HepG2 (cell line): ENCODE measurements at regions not wholly inside any gene's neighbourhood (a gene's known extent, or its start where the extent isn't known, plus 50 kb on each side); places are given as distances from the start of the nearest gene placed in this dataset.

ENCODE experiments used
- ATAC-seq: fragments of 200-7000 bp; cut with Tn5 transposase; 3 replicates; pipeline ENCODE4 v1.9.1; 2020; ENCODE audit warnings: mild to moderate bottlenecking, moderate library complexity
- BruUV-seq: library from RNA; stranded (reverse); fragments of 400-500 nt; replicated peaks from 2 replicates; lab custom pipeline; 2021; lab: Mats Ljungman, UMichigan
- CTCF ChIA-PET: fragments of 300-600 bp; formaldehyde crosslinking; extraction: SDS; loops from one replicate; lab custom pipeline; 2021; ENCODE audit warnings: low total read pairs, inconsistent platforms, low intra/inter-chr PET ratio; lab: Yijun Ruan, JAX
- POLR2A ChIA-PET: fragments of 350-600 bp; sonication (Branson Sonifier 250); formaldehyde crosslinking; loops from one replicate; lab custom pipeline; 2020; ENCODE audit warnings: antibody characterized with exemption, inconsistent platforms; lab: Yijun Ruan, JAX
- DNase-seq: peaks from one replicate; pipeline ENCODE4 v3.0.0-alpha.2; 2015; ENCODE audit warnings: low spot score
- FAIRE-seq: peaks from 3 replicates; lab custom pipeline; 2011; peaks lifted over from hg19 to GRCh38; lab: Jason Lieb, UNC
- H2AFZ ChIP-seq: one replicate; pipeline ENCODE4 v1.6.1; 2011; ENCODE audit warnings: low read length, inconsistent platforms
- H3K27ac ChIP-seq: fragments of 300-600 bp; 3 replicates; pipeline ENCODE4 v1.8.0; 2011; ENCODE audit warnings: mixed run types, mild to moderate bottlenecking, mixed read lengths, low read length, inconsistent platforms; ENCODE audit not compliant: insufficient read depth; ENCODE audit errors: extremely low read length
- H3K27me3 ChIP-seq, 2 experiments: fragments of 200-600 bp in 1 of 2; 2 replicates in 1 of 2; 3 replicates in 1 of 2; pipeline versions ENCODE4 v1.6.0 to v1.8.0; 2011; ENCODE audit warnings: low read length in 2 of 2, mild to moderate bottlenecking in 2 of 2, moderate library complexity in 2 of 2, inconsistent platforms in 1 of 2; ENCODE audit not compliant: insufficient read depth in 2 of 2, control insufficient read depth in 1 of 2
- H3K36me3 ChIP-seq, 2 experiments: fragments of 200-600 bp in 1 of 2; replicated peaks in 1 of 2; 2 replicates in 1 of 2; 3 replicates in 1 of 2; pipeline versions ENCODE4 v1.5.1 to v1.8.0; 2011; ENCODE audit warnings: low read length in 2 of 2, inconsistent platforms in 1 of 2; ENCODE audit not compliant: insufficient read depth in 2 of 2, control insufficient read depth in 1 of 2
- H3K4me1 ChIP-seq: 2 replicates; pipeline ENCODE4 v1.5.1; 2012; ENCODE audit warnings: low read length, inconsistent platforms; ENCODE audit not compliant: insufficient read depth
- H3K4me2 ChIP-seq: 2 replicates; pipeline ENCODE4 v1.6.0; 2011; ENCODE audit warnings: low read depth, low read length, inconsistent platforms
- H3K4me3 ChIP-seq, 3 experiments: fragments of 200-600 bp in 1 of 3; sonication (generic), shearing (Covaris generic) in 1 of 3; replicated peaks in 1 of 3; 2 replicates each; pipeline ENCODE4 v1.5.1; 2011 to 2016; ENCODE audit warnings: low read length in 3 of 3, inconsistent platforms in 2 of 3, low read depth in 2 of 3, mild to moderate bottlenecking in 2 of 3, control low read depth in 1 of 3, mixed read lengths in 1 of 3; ENCODE audit not compliant: insufficient read depth in 1 of 3
- H3K79me2 ChIP-seq: one replicate; pipeline ENCODE4 v1.6.1; 2011; ENCODE audit warnings: low read length, inconsistent platforms; ENCODE audit not compliant: insufficient read depth
- H3K9ac ChIP-seq: 2 replicates; pipeline ENCODE4 v1.6.0; 2011; ENCODE audit warnings: mild to moderate bottlenecking, low read depth, low read length, inconsistent platforms; ENCODE audit not compliant: insufficient read depth
- H3K9me3 ChIP-seq: 2 replicates; pipeline ENCODE4 v1.5.1; 2012; ENCODE audit warnings: mild to moderate bottlenecking, low read length
- H4K20me1 ChIP-seq: 2 replicates; pipeline ENCODE4 v1.6.0; 2011; ENCODE audit warnings: inconsistent platforms, mild to moderate bottlenecking, low read length, moderate library complexity; ENCODE audit not compliant: insufficient read depth
- HNRNPH1 ChIP-seq: fragments of 200-400 bp; formaldehyde crosslinking; optimal IDR thresholded peaks from 2 replicates; pipeline ENCODE3; 2017; ENCODE audit warnings: mild to moderate bottlenecking, low read depth, low read length
- MIER2 ChIP-seq: IDR thresholded peaks from 2 replicates; pipeline ENCODE4 v1.6.1; 2016; ENCODE audit warnings: missing biosample characterization, missing genetic modification reagents
- MXD4 ChIP-seq: IDR thresholded peaks from 2 replicates; pipeline ENCODE4 v1.6.1; 2016; ENCODE audit warnings: mild to moderate bottlenecking, missing biosample characterization, missing genetic modification reagents
- NBN ChIP-seq: fragments of 450-650 bp; conservative IDR thresholded peaks from 2 replicates; pipeline ENCODE4 v1.6.1; 2017
- PHF21A ChIP-seq: sonication (generic); formaldehyde crosslinking; IDR thresholded peaks from 2 replicates; pipeline ENCODE4 v1.5.0; 2020; ENCODE audit warnings: mild to moderate bottlenecking, missing genetic modification reagents
- SP140L ChIP-seq: sonication (generic); formaldehyde crosslinking; IDR thresholded peaks from 2 replicates; pipeline ENCODE4 v1.4.0; 2020; ENCODE audit warnings: missing genetic modification reagents, borderline replicate concordance
- TEF ChIP-seq: sonication (generic); formaldehyde crosslinking; IDR thresholded peaks from 2 replicates; pipeline ENCODE4 v1.5.0; 2020; ENCODE audit warnings: missing genetic modification reagents
- TFE3 ChIP-seq: IDR thresholded peaks from 2 replicates; pipeline ENCODE4 v1.6.1; 2016
- U2AF1 ChIP-seq: fragments of 200-400 bp; formaldehyde crosslinking; optimal IDR thresholded peaks from 2 replicates; pipeline ENCODE3; 2017; ENCODE audit warnings: mild to moderate bottlenecking, low read depth, low read length
- ZFP1 ChIP-seq: IDR thresholded peaks from 2 replicates; pipeline ENCODE4 v1.6.1; 2016
- ZIK1 ChIP-seq: sonication (generic); formaldehyde crosslinking; IDR thresholded peaks from 2 replicates; pipeline ENCODE4 v1.5.0; 2020; ENCODE audit warnings: mild to moderate bottlenecking, low read depth, missing genetic modification reagents, borderline replicate concordance
- ZNF281 ChIP-seq: sonication (generic); formaldehyde crosslinking; IDR thresholded peaks from 2 replicates; pipeline ENCODE4 v1.4.0; 2020; ENCODE audit warnings: missing genetic modification reagents, borderline replicate concordance
- ZNF343 ChIP-seq: sonication (generic); formaldehyde crosslinking; IDR thresholded peaks from 2 replicates; pipeline ENCODE4 v1.4.0; 2020; ENCODE audit warnings: mild to moderate bottlenecking, missing genetic modification reagents
- ZNF550 ChIP-seq: sonication (generic); formaldehyde crosslinking; IDR thresholded peaks from 2 replicates; pipeline ENCODE4 v1.4.0; 2020; ENCODE audit warnings: mild to moderate bottlenecking, missing genetic modification reagents, borderline replicate concordance
- ZNF574 ChIP-seq: sonication (generic); formaldehyde crosslinking; IDR thresholded peaks from 2 replicates; pipeline ENCODE4 v1.4.0; 2020; ENCODE audit warnings: missing genetic modification reagents
- WGBS: methylation state at CpG from one replicate; pipeline ENCODE4 v1.1.6; 2017; ENCODE audit warnings: low lambda C conversion rate; 5-methylcytosine and 5-hydroxymethylcytosine counted together
- in situ Hi-C: cut with HindIII; loops from 2 replicates; pipeline ENCODE4 v1.10.0; 2017; ENCODE audit warnings: low pct_unique_long_range_greater_than_20kb; ENCODE audit not compliant: extremely low pct_ligation_motif_present
- intact Hi-C: fragments of 100-400 bp; cut with micrococcal nuclease; formaldehyde crosslinking; loops from one replicate; pipeline ENCODE4 v1.10.0; 2022; ENCODE audit not compliant: unreplicated experiment

GRCh38 chr2:60335533-60336237 lies 217.8 kb downstream of the BCL11A start:
- ChIA-PET POLR2A (no interaction called here), CTCF (no interaction called here)
- ATAC-seq (peak; percentile 99), DNase-seq (peak; percentile 83), FAIRE-seq (peak; percentile 75)
- Histone ChIP-seq H3K9me3 (no peaks in the 10 kb centered on the region), H2AFZ (no peak overlapping the region), H3K9ac (no peak overlapping the region), H4K20me1 (no peaks in the 10 kb centered on the region), H3K4me2 (peak overlapping the region; percentile 43), H3K27me3 (no peaks in the 10 kb centered on the region; a peak in 1 of 5 replicates), H3K27ac (no peak overlapping the region), H3K4me1 (peaks cover 17% of the 10 kb centered on the region), H3K36me3 (no peaks in the 10 kb centered on the region), H3K4me3 (no peak overlapping the region), H3K79me2 (no peaks in the 10 kb centered on the region)
- BruUV-seq = no TSS peak
- WGBS = 20% methylated on average over 13 of the region's 13 CpGs
- intact Hi-C loops (no loop called here), in situ Hi-C loops (no loop called here)
- TF ChIP-seq TEF (CRISPR knock-in tag) (no peak), ZIK1 (CRISPR knock-in tag) (no peak), U2AF1 (peak; percentile 11), NBN (no peak), ZNF281 (CRISPR knock-in tag) (no peak), MXD4 (CRISPR knock-in tag) (no peak), HNRNPH1 (no peak), ZNF343 (CRISPR knock-in tag) (no peak), ZNF550 (no peak), PHF21A (CRISPR knock-in tag) (peak; percentile 43; the same call in 1 of the 2 replicates), ZNF574 (CRISPR knock-in tag) (0 out of 2 replicates have a peak, but pooled peaks have one; percentile 19), TFE3 (CRISPR knock-in tag) (0 out of 2 replicates have a peak, but pooled peaks have one; percentile 25), SP140L (CRISPR knock-in tag) (no peak), MIER2 (CRISPR knock-in tag) (no peak), ZFP1 (CRISPR knock-in tag) (no peak)
